ENCODE measurements at regions not wholly inside any gene's neighbourhood (a gene's known extent, or its start where the extent isn't known, plus 50 kb on each side); places are given as distances from the start of the nearest gene placed in this dataset.
"Not testable (repeated sequence)": the region's sequence is repeated elsewhere in the genome, so short reads cannot be mapped to it uniquely, and the experiment has no call there.

- Histone ChIP-seq H3K36me3 (no peaks in the 10 kb centered on the region), H3K4me3 (no peak overlapping the region), H3K4me1 (no peaks in the 10 kb centered on the region), H3K27me3 (replicated peaks in 1 of 7) (peaks cover 0 to 6% (median 0%) of the 10 kb centered on the region in 7 donors), H3K9me3 (no peaks in the 10 kb centered on the region), H3K27ac (no peak overlapping the region)
- intact Hi-C loops (cut with DNase I; ENCODE audit: low total_unique reads): no loop called here
- DNase-seq: no peak
- no peak for TF ChIP-seq CTCF (IDR thresholded peaks at IDR 0.05 in 8 of 11, conservative IDR thresholded peaks at IDR 0.05 in 3 of 11)
- TF ChIP-seq POLR2A (IDR thresholded peaks at IDR 0.05): no peak
- TF ChIP-seq POLR2AphosphoS5 (IDR thresholded peaks at IDR 0.05): no peak
- 63 to 85% (median 78%) methylated on average over 4 of the region's 4 CpGs for WGBS, 5 donors
These were observed 59.6 kb upstream of the MAN2A1 start for GRCh38 chr5:109630093-109630492.

- Histone ChIP-seq H3K4me1 (no peaks in the 10 kb centered on the region), H3K9me3 (no peaks in the 10 kb centered on the region), H3K36me3 (no peaks in the 10 kb centered on the region), H3K27ac (no peak overlapping the region), H3K4me3 (no peak overlapping the region), H3K27me3 (replicated peaks in 1 of 7) (peaks cover 0 to 6% (median 0%) of the 10 kb centered on the region in 7 donors)
- 81 to 90% (median 88%) methylated on average over 3 of the region's 3 CpGs for WGBS, 5 donors
- DNase-seq: no peak
- intact Hi-C loops (cut with DNase I; ENCODE audit: low total_unique reads): no loop called here
- TF ChIP-seq CTCF (IDR thresholded peaks at IDR 0.05 in 8 of 11, conservative IDR thresholded peaks at IDR 0.05 in 3 of 11): no peak
- TF ChIP-seq POLR2A (IDR thresholded peaks at IDR 0.05): no peak
- TF ChIP-seq POLR2AphosphoS5 (IDR thresholded peaks at IDR 0.05): no peak
These were observed 61.1 kb upstream of the MAN2A1 start for GRCh38 chr5:109628591-109628990.

- H3K4me3 ChIP-seq; DNase-seq; intact Hi-C loops (cut with DNase I; ENCODE audit: low total_unique reads); H3K9me3 ChIP-seq; H3K4me1 ChIP-seq; H3K36me3 ChIP-seq; H3K27me3 ChIP-seq (replicated peaks in 1 of 7): not testable (repeated sequence)
- H3K27ac ChIP-seq: peak overlapping the region in 1 of 8 donors; percentile 8
- 74 to 89% (median 79%) methylated on average over 5 of the region's 5 CpGs for WGBS, 5 donors
These were observed 68.5 kb upstream of the MAN2A1 start for GRCh38 chr5:109621266-109621665.

GRCh38 chr5:109620651-109621050 is 69.1 kb upstream of the MAN2A1 start:
- H3K27ac ChIP-seq: no peak overlapping the region
- no peak for TF ChIP-seq CTCF (IDR thresholded peaks at IDR 0.05 in 8 of 11, conservative IDR thresholded peaks at IDR 0.05 in 3 of 11)
- 56 to 82% (median 62%) methylated on average over 1 of the region's 1 CpG for WGBS, 5 donors
- no peaks in the 10 kb centered on the region for H3K9me3 ChIP-seq
- no peak for DNase-seq
- H3K27me3 ChIP-seq (replicated peaks in 1 of 7): no peaks in the 10 kb centered on the region
- no peaks in the 10 kb centered on the region for H3K36me3 ChIP-seq
- intact Hi-C loops (cut with DNase I; ENCODE audit: low total_unique reads): no loop called here
- no peak overlapping the region for H3K4me3 ChIP-seq
- peaks cover 0 to 10% (median 0%) of the 10 kb centered on the region in 6 donors for H3K4me1 ChIP-seq

GRCh38 chr5:109619606-109620005 is 70.1 kb upstream of the MAN2A1 start:
- H3K27me3 ChIP-seq (replicated peaks in 1 of 7): no peaks in the 10 kb centered on the region
- peaks cover 0 to 10% (median 0%) of the 10 kb centered on the region in 6 donors for H3K4me1 ChIP-seq
- TF ChIP-seq POLR2AphosphoS5 (IDR thresholded peaks at IDR 0.05) (no peak), CTCF (IDR thresholded peaks at IDR 0.05 in 8 of 11, conservative IDR thresholded peaks at IDR 0.05 in 3 of 11) (no peak), POLR2A (IDR thresholded peaks at IDR 0.05) (no peak)
- peak overlapping the region in 1 of 8 donors; percentile 26 for H3K4me3 ChIP-seq
- no peaks in the 10 kb centered on the region for H3K36me3 ChIP-seq
- DNase-seq: no peak
- peak overlapping the region in 6 of 8 donors; percentile 5 to 74 (median 51) for H3K27ac ChIP-seq
- intact Hi-C loops (cut with DNase I; ENCODE audit: low total_unique reads): no loop called here
- no peaks in the 10 kb centered on the region for H3K9me3 ChIP-seq

Data from spleen (tissue), 11 donors.